Cardiac muscle cell (in vitro differentiated cells and primary cell): ENCODE measurements at regions not wholly inside any gene's neighbourhood (a gene's known extent, or its start where the extent isn't known, plus 50 kb on each side); places are given as distances from the start of the nearest gene placed in this dataset.
A peak's percentile ranks its signal among the peaks of the same experiment; 100 is the strongest.
"Not testable (repeated sequence)": the region's sequence is repeated elsewhere in the genome, so short reads cannot be mapped to it uniquely, and the experiment has no call there.

Experiments used
- DNase-seq, 2 donors: peaks; one replicate each; pipeline versions ENCODE4 v3.0.0 to v3.0.0-alpha.2; 2010 to 2017; ENCODE audit warnings: low read depth in 1 of 2, low spot score in 1 of 2
- H3K27ac ChIP-seq: fragments of 200-600 bp; sonication (generic); 2 replicates; pipeline ENCODE4 v1.5.1; 2016
- H3K27me3 ChIP-seq: fragments of 200-600 bp; sonication (generic); 2 replicates; pipeline ENCODE4 v1.6.0; 2016; ENCODE audit warnings: control low read depth
- H3K36me3 ChIP-seq: fragments of 200-600 bp; sonication (generic); 2 replicates; pipeline ENCODE4 v1.5.1; 2016; ENCODE audit warnings: control low read depth
- H3K4me1 ChIP-seq: fragments of 200-600 bp; sonication (generic); 2 replicates; pipeline ENCODE4 v1.8.1; 2017; ENCODE audit warnings: low read depth, mild to moderate bottlenecking, mixed run types
- H3K4me3 ChIP-seq: fragments of 200-600 bp; sonication (generic); 2 replicates; pipeline ENCODE4 v1.5.1; 2016; ENCODE audit warnings: mild to moderate bottlenecking
- H3K9me3 ChIP-seq: fragments of 200-600 bp; sonication (generic); 2 replicates; pipeline ENCODE4 v1.5.1; 2017; ENCODE audit warnings: low read depth, mild to moderate bottlenecking, control low read depth
- TF ChIP-seq, protein P1 (sequence below): IDR thresholded peaks from 2 replicates; pipeline ENCODE4 v1.5.1; 2012; ENCODE audit warnings: low read depth, mild to moderate bottlenecking, low read length

DNA sequence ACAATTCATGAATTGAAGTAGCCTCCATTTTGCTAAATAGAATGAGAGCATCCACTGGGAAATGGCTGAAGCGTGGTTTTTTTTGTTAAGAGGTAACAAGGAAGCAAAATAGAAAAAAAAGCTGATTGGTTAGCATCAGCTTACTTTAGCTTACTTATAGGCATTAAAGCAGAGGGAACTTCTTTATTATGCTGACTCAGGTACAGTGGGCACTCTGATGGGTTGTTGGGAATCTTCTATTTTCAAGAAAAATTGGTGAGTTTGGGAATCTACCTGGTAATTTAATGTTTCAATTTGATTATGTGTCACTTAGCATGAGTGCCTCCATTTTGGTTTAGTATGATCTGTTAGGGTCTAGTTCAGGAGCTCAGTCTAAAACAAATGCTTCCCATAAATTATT is 289.6 kb downstream of the ANXA1 start:
- TF ChIP-seq, protein P1, sequence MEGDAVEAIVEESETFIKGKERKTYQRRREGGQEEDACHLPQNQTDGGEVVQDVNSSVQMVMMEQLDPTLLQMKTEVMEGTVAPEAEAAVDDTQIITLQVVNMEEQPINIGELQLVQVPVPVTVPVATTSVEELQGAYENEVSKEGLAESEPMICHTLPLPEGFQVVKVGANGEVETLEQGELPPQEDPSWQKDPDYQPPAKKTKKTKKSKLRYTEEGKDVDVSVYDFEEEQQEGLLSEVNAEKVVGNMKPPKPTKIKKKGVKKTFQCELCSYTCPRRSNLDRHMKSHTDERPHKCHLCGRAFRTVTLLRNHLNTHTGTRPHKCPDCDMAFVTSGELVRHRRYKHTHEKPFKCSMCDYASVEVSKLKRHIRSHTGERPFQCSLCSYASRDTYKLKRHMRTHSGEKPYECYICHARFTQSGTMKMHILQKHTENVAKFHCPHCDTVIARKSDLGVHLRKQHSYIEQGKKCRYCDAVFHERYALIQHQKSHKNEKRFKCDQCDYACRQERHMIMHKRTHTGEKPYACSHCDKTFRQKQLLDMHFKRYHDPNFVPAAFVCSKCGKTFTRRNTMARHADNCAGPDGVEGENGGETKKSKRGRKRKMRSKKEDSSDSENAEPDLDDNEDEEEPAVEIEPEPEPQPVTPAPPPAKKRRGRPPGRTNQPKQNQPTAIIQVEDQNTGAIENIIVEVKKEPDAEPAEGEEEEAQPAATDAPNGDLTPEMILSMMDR = no peak
- no peaks in the 10 kb centered on the region for H3K9me3 ChIP-seq
- DNase-seq = no peak
- no peak overlapping the region for H3K4me3 ChIP-seq
- H3K4me1 ChIP-seq = peaks cover 15% of the 10 kb centered on the region
- H3K27me3 ChIP-seq = no peaks in the 10 kb centered on the region
- no peaks in the 10 kb centered on the region for H3K36me3 ChIP-seq
- H3K27ac ChIP-seq = no peak overlapping the region

DNA sequence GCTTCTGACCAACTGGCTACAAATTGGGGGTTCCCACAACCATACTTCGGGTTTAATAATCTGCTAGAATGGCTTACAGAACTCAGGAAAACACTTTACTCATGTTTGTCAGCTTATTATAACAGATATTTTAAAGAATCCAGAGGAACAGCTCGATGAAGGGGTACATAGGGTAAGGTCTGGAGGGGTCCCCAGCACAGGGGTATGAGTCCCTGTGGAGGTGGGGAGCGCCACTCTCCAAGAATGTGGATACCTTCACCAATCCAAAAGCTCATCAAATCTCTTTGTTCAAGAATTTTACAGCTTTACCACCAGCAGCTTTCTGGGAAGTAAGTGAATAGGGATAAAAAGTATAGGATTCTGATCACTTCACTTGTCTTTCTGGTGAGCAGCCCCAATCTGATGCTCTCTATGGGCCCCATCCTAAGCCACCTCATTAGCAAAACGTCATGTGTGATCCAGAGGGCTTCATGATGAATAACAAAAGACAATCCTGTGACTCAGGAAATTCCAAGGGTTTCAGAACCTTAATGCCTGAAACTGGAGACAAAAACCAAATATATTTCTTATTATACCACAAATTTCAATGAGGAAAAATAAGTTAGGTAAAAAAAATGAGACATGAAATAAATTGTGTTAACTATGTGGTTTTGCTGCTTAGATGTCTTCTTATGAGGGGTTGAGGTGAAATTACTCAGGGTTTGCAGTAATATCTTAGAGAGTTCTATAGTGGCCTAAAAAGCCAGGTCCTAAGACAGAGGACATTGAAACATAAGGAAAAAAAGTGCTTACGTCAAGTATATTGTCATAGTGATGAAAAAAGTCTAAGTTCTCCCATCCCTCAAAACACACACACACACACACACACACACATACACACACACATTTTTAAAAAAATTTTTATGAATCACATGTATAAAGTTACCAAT is 290.5 kb downstream of the ANXA1 start:
- H3K4me3 ChIP-seq = no peak overlapping the region
- peak overlapping the region; percentile 23 for H3K27ac ChIP-seq
- no peaks in the 10 kb centered on the region for H3K36me3 ChIP-seq
- no peaks in the 10 kb centered on the region for H3K27me3 ChIP-seq
- no peaks in the 10 kb centered on the region for H3K9me3 ChIP-seq
- peaks cover 20% of the 10 kb centered on the region for H3K4me1 ChIP-seq
- DNase-seq = no peak
- TF ChIP-seq, protein P1 = no peak

DNA sequence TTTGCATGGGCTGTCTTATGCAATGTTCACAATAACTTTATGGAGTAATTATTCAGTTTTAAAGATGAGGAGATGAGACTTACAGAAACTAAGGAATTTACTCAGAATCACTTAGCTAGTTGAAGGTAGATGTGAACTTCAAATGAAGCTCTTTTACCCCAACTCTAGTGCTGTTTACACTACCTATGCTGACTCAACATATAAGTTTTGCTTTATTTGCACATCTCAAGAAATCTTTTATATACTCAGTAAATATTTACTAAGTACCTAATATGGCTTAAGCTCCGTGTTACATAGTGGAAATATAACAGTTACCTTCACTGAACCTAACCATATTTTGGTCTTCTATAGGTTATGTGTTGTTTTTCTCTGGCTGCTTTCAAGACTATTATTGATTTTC is 293.2 kb downstream of the ANXA1 start:
- H3K27ac ChIP-seq = peak overlapping the region; percentile 96
- TF ChIP-seq, protein P1 = no peak
- DNase-seq = no peak
- H3K4me1 ChIP-seq = peaks cover 24% of the 10 kb centered on the region
- H3K9me3 ChIP-seq = no peaks in the 10 kb centered on the region
- no peak overlapping the region for H3K4me3 ChIP-seq
- H3K27me3 ChIP-seq = no peaks in the 10 kb centered on the region
- no peaks in the 10 kb centered on the region for H3K36me3 ChIP-seq

DNA sequence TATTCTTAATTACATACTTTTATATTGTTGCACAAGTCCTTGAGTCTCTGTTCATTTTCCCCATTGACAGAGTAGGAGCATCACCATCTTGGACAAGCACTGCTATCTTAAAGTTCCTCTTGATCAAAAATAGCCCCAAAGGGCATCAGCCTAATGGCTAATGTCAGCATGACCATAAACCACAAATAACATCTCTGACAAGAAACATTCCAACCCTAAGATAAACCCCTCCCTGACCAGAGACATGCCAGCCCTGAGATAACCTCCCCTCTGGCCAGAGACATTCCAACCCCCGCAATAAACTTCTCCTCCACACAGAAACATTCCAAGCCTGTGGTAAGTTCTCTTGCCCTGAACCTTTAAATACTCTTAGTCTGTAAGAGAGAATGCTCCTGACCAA is 293.7 kb downstream of the ANXA1 start:
- peak overlapping the region; percentile 60 for H3K4me3 ChIP-seq
- peak; percentile 49 to 77 for DNase-seq
- H3K27ac ChIP-seq = peak overlapping the region; percentile 96

DNA sequence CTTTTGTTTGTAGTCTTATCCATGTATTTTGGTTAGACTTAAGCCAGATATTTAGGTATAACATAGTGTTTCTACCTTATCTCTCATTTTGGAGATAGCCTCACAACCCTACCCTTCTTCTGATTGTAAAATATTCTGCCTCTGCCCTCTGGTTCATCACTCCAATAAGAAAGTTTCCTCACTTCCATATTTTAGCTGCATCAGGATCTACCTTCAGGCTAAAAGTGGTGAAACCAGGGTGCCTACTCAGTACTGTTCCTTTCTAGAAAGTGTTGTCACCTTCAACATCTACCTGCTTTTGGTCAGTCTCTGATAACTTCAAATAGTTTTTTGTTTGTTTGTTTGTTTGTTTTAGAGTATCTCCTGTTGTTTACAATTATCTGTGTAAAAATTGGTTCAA is 294.6 kb downstream of the ANXA1 start:
- Histone ChIP-seq H3K27me3 (no peaks in the 10 kb centered on the region), H3K9me3 (no peaks in the 10 kb centered on the region), H3K4me3 (peak overlapping the region; percentile 60), H3K4me1 (peaks cover 34% of the 10 kb centered on the region), H3K36me3 (no peaks in the 10 kb centered on the region), H3K27ac (peak overlapping the region; percentile 96)
- TF ChIP-seq, protein P1 = no peak
- peak in 1 of 2 donors; percentile 9 for DNase-seq

More for the DNA sequence above, 293.7 kb downstream of the ANXA1 start:
- peaks cover 29% of the 10 kb centered on the region for H3K4me1 ChIP-seq
- not testable (repeated sequence) for H3K9me3 ChIP-seq, H3K27me3 ChIP-seq, H3K36me3 ChIP-seq

DNA sequence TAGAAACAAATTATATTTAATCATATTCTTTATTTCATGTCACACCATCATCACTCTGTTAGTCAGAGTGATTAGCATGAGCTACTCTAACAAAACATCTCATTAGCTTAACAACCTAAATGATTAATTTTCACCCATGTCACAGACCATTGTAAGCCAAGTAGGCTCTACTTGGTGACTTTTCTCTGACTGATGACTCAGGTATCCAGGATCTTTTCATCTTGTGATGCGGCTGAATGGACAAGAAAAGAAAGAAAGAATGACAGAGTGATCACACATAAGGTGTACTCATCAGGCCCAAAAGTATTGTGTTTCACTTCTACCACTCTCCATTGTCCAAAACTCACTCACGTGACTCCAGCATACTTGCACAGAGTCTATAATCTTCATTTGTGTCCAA is 299.3 kb downstream of the ANXA1 start:
- Histone ChIP-seq H3K27ac (peak overlapping the region; percentile 96), H3K27me3 (no peaks in the 10 kb centered on the region), H3K4me1 (peaks cover 24% of the 10 kb centered on the region), H3K4me3 (no peak overlapping the region), H3K9me3 (no peaks in the 10 kb centered on the region), H3K36me3 (peaks cover 21% of the 10 kb centered on the region)
- TF ChIP-seq, protein P1 = no peak
- DNase-seq = no peak
